PC-3 (cell line): ENCODE measurements at regions not wholly inside any gene's neighbourhood (a gene's known extent, or its start where the extent isn't known, plus 50 kb on each side); places are given as distances from the start of the nearest gene placed in this dataset.

Experiments used
- EZH2 ChIP-seq: fragments of 300-600 bp; sonication (generic); IDR thresholded peaks from one replicate; pipeline ENCODE4 v1.6.1; 2017; ENCODE audit warnings: antibody characterized with exemption, mild to moderate bottlenecking, low read length; ENCODE audit not compliant: unreplicated experiment
- EZH2phosphoT487 ChIP-seq: fragments of 300-600 bp; sonication (generic); IDR thresholded peaks from 2 replicates; pipeline ENCODE4 v1.6.1; 2018; ENCODE audit warnings: mild to moderate bottlenecking, antibody characterized with exemption, low read length, borderline replicate concordance

- TF ChIP-seq EZH2phosphoT487: no peak
- TF ChIP-seq EZH2: no peak
These were observed 884.1 kb upstream of the MGAT4C start for GRCh38 chr12:87140262-87140661.
